SK-N-SH treated with all-trans-retinoic acid at 6 μM for 48 hours (cell line): ENCODE measurements at regions not wholly inside any gene's neighbourhood (a gene's known extent, or its start where the extent isn't known, plus 50 kb on each side); places are given as distances from the start of the nearest gene placed in this dataset.

Experiments used
- RARB ChIP-seq: fragments of 250-450 bp; sonication (Bioruptor Pico); IDR thresholded peaks from 2 replicates; pipeline ENCODE4 v1.8.0; 2021; ENCODE audit warnings: mild to moderate bottlenecking, moderate library complexity
- ZC3H10 ChIP-seq: fragments of 250-450 bp; sonication (Bioruptor Pico); IDR thresholded peaks from 2 replicates; pipeline ENCODE4 v1.5.1; 2021; ENCODE audit warnings: mild to moderate bottlenecking, moderate library complexity

- TF ChIP-seq ZC3H10 (CRISPR knock-in tag), result no peak
- no peak for TF ChIP-seq RARB (CRISPR knock-in tag)
Measured at GRCh38 chr6:56851541-56852259, 103.2 kb upstream of the BEND6 start.
